Bronchial epithelial cell (primary cell): ENCODE measurements at regions not wholly inside any gene's neighbourhood (a gene's known extent, or its start where the extent isn't known, plus 50 kb on each side); places are given as distances from the start of the nearest gene placed in this dataset.

Experiments used
- DNase-seq: peaks from one replicate; pipeline ENCODE4 v3.0.0-alpha.2; 2010; ENCODE audit warnings: low read depth
- FAIRE-seq: peaks from 2 replicates; lab custom pipeline; 2011; peaks lifted over from hg19 to GRCh38; lab: Jason Lieb, UNC
- H3K27me3 ChIP-seq: 2 replicates; pipeline ENCODE4 v1.5.1; 2011; ENCODE audit warnings: low read length; ENCODE audit not compliant: control insufficient read depth, insufficient read depth
- H3K36me3 ChIP-seq: 2 replicates; pipeline ENCODE4 v1.5.1; 2011; ENCODE audit warnings: low read length; ENCODE audit not compliant: control insufficient read depth, insufficient read depth
- H3K4me3 ChIP-seq: 2 replicates; pipeline ENCODE4 v1.5.1; 2011; ENCODE audit warnings: mild to moderate bottlenecking, low read depth, low read length, control low read depth
- TF ChIP-seq, protein P1 (sequence below): IDR thresholded peaks from 2 replicates; pipeline ENCODE4 v1.5.1; 2011; ENCODE audit warnings: mild to moderate bottlenecking, moderate library complexity, low read length, control low read depth, inconsistent platforms; ENCODE audit not compliant: insufficient read depth, severe bottlenecking

DNA sequence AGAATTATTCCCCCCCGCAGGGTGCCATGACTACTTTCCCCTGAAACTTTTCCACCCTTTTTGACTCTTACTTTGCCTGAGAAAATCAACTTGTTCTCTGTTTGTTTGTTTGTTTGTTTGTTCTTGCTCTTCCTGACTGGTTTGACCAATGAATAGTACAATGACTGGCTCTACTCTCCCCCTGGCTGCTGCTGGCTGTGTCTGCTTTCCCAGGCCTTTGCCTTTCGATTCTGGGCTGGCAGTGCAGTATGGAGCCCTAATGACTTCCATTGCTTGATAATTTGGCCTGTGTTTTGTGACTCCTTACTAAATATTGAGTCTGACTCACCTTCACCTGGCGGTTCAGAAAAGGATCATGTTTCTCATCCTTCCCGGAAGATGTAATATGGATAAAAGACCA lies 241.1 kb downstream of the TMEM182 start:
- TF ChIP-seq, protein P1, sequence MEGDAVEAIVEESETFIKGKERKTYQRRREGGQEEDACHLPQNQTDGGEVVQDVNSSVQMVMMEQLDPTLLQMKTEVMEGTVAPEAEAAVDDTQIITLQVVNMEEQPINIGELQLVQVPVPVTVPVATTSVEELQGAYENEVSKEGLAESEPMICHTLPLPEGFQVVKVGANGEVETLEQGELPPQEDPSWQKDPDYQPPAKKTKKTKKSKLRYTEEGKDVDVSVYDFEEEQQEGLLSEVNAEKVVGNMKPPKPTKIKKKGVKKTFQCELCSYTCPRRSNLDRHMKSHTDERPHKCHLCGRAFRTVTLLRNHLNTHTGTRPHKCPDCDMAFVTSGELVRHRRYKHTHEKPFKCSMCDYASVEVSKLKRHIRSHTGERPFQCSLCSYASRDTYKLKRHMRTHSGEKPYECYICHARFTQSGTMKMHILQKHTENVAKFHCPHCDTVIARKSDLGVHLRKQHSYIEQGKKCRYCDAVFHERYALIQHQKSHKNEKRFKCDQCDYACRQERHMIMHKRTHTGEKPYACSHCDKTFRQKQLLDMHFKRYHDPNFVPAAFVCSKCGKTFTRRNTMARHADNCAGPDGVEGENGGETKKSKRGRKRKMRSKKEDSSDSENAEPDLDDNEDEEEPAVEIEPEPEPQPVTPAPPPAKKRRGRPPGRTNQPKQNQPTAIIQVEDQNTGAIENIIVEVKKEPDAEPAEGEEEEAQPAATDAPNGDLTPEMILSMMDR: no peak
- no peak overlapping the region for H3K4me3 ChIP-seq
- DNase-seq (peak; percentile 14), FAIRE-seq (no peak)
- H3K36me3 ChIP-seq: no peaks in the 10 kb centered on the region
- H3K27me3 ChIP-seq: no peaks in the 10 kb centered on the region

DNA sequence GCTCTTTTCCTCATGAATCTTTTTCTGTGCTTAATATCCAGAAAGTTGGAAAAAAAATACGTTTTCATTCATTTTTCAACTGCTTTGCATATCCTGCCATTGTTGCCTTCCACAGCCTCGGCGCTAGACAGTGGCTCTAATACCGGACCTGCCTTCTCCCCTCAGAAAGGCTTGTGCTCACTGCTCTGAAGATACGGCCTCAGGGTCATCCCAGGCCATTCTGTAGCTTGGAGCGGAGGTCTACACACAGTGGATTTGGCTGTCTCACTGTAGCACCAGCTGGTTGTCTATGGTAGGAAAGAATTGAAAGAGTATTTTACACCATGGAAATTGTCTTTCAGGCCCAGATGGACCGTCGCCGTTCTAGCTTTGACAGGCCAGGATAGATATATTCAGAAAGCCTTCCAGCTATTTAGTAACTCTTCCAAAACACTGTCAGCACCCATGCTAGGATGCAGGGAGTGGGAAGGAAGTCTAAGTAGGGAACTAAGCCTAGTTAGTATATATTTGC lies 242.0 kb downstream of the TMEM182 start:
- H3K27me3 ChIP-seq: no peaks in the 10 kb centered on the region
- H3K36me3 ChIP-seq: no peaks in the 10 kb centered on the region
- TF ChIP-seq, protein P1: no peak
- FAIRE-seq (peak; percentile 52), DNase-seq (no peak)
- H3K4me3 ChIP-seq: no peak overlapping the region

DNA sequence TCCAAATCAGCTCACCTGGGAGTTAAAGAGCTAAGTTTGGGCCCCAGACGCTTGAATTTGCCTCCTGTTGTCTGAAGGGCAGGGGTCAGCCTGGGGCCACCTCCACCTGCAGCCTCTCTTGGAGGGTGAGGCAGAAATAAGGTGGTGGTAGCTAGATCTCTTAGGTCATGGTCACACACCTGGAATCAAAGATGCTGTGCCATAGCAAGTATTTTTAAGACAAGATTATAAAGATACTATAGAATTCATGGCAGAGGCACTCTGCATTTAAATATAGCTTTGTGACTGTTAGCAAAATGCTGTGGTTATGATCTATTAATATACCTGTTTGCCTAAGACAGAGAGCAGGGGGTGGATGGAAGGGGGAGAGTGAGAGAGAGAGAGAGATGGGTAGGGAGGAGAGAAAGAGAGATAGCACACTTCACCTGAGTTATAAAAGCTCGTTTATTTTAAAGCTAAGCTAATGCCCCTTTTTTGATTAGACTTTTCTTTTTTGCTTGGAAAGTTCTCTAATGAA lies 242.7 kb downstream of the TMEM182 start:
- FAIRE-seq (no peak), DNase-seq (no peak)
- TF ChIP-seq, protein P1: no peak
- no peaks in the 10 kb centered on the region for H3K36me3 ChIP-seq
- H3K4me3 ChIP-seq: no peak overlapping the region
- no peaks in the 10 kb centered on the region for H3K27me3 ChIP-seq

DNA sequence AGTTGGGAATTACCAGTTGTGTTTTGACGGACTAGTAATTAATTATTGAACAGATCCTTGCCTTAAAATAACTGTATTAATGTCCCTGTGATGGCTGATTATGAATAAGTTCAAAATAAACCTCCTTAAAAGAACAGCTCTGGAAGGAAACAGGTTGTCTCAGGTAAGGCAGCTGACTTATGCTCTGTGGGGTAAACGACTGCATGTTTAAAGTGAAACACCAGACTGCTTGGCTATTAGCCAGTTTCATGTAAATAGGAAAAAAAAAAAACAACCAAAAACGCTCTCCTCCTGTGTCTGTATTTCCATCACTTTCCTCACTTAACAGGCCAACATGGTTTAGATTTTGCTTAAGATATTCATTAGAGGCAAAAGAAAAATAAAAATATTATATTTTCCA lies 243.6 kb downstream of the TMEM182 start:
- Histone ChIP-seq H3K27me3 (no peaks in the 10 kb centered on the region), H3K4me3 (no peak overlapping the region), H3K36me3 (no peaks in the 10 kb centered on the region)
- FAIRE-seq: no peak
- TF ChIP-seq, protein P1: no peak
- DNase-seq: no peak

DNA sequence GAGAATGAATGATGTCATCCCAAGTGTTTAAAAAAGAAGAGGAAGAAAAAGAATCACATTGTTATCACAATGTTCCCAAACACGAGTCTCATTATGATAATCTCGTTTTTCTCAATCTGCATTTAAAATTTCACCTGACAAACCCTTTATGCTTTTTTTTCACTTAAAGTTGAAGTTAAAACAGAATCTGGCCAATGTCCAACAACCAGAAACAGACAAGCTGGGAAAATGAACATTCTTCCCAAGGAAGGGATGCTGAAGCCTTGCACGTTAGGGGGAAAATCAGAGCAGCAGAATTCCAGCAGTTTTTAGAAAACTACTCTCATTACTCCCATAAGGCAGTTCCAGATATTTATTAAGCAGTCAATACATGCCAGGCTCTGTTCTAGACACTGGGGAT lies 245.3 kb downstream of the TMEM182 start:
- Histone ChIP-seq H3K4me3 (no peak overlapping the region), H3K27me3 (no peaks in the 10 kb centered on the region), H3K36me3 (no peaks in the 10 kb centered on the region)
- TF ChIP-seq, protein P1: no peak
- no peak for FAIRE-seq
- no peak for DNase-seq

DNA sequence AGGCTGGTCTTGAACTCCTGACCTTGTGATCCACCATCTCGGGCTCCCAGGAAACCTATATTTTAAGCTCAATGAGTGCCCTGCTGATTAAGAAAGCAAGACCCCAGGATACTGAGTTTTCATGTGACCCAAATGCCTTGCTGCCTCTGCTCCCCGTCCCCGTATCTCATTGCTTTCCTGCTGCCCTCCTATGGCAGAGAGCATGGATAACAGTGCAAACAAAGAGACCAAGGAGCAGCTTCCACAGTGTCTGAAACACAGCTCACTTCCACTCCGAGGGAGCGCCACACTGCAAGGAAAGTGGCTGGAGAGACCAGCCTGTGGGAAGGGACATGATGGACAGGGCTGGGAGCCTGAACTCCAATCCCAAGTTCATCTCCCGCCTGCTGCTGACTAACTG lies 246.8 kb downstream of the TMEM182 start:
- Histone ChIP-seq H3K4me3 (no peak overlapping the region), H3K27me3 (no peaks in the 10 kb centered on the region), H3K36me3 (no peaks in the 10 kb centered on the region)
- no peak for DNase-seq
- TF ChIP-seq, protein P1: no peak
- no peak for FAIRE-seq
